H9 (cell line): ENCODE measurements at regions not wholly inside any gene's neighbourhood (a gene's known extent, or its start where the extent isn't known, plus 50 kb on each side); places are given as distances from the start of the nearest gene placed in this dataset.

Experiments
- DNase-seq: peaks from one replicate; pipeline ENCODE4 v3.0.0-alpha.2; 2017
- H2AFZ ChIP-seq: one replicate; pipeline ENCODE4 v1.6.1; 2013; ENCODE audit warnings: mild to moderate bottlenecking, low read length, control low read depth, moderate library complexity
- H2AK5ac ChIP-seq: 2 replicates; pipeline ENCODE4 v1.6.1; 2013; ENCODE audit warnings: low read length, control low read depth, mixed read lengths; ENCODE audit not compliant: insufficient read length
- H2BK120ac ChIP-seq: one replicate; pipeline ENCODE4 v1.6.1; 2013; ENCODE audit warnings: low read depth, mild to moderate bottlenecking, low read length, control low read depth, inconsistent platforms; ENCODE audit not compliant: poor library complexity, severe bottlenecking
- H2BK12ac ChIP-seq: 2 replicates; pipeline ENCODE4 v1.6.1; 2013; ENCODE audit warnings: low read length, control low read depth, mixed read lengths, low read depth; ENCODE audit not compliant: insufficient read length
- H2BK15ac ChIP-seq: 2 replicates; pipeline ENCODE4 v1.6.1; 2013; ENCODE audit warnings: low read depth, low read length, control low read depth
- H2BK20ac ChIP-seq: one replicate; pipeline ENCODE4 v1.6.1; 2013; ENCODE audit warnings: low read depth, mild to moderate bottlenecking, low read length, control low read depth, inconsistent platforms; ENCODE audit not compliant: poor library complexity, severe bottlenecking
- H2BK5ac ChIP-seq: 2 replicates; pipeline ENCODE4 v1.6.1; 2013; ENCODE audit warnings: low read length, control low read depth, mixed read lengths; ENCODE audit not compliant: insufficient read length
- H3K14ac ChIP-seq: 2 replicates; pipeline ENCODE4 v1.6.1; 2013; ENCODE audit warnings: low read length, control low read depth; ENCODE audit not compliant: insufficient read depth
- H3K18ac ChIP-seq: 2 replicates; pipeline ENCODE4 v1.6.1; 2013; ENCODE audit warnings: low read depth, mild to moderate bottlenecking, mixed read lengths, low read length, control low read depth; ENCODE audit not compliant: insufficient read length
- H3K23ac ChIP-seq: 2 replicates; pipeline ENCODE4 v1.6.1; 2013; ENCODE audit warnings: low read length, control low read depth, mixed read lengths, low read depth; ENCODE audit not compliant: insufficient read length
- H3K23me2 ChIP-seq: 2 replicates; pipeline ENCODE4 v1.6.1; 2013; ENCODE audit warnings: low read depth, mild to moderate bottlenecking, mixed read lengths, low read length, control low read depth; ENCODE audit not compliant: insufficient read length, poor library complexity, severe bottlenecking
- H3K27ac ChIP-seq: 2 replicates; pipeline ENCODE4 v1.5.1; 2013; ENCODE audit warnings: low read length, control low read depth, mixed read lengths, low read depth; ENCODE audit not compliant: insufficient read length
- H3K27me3 ChIP-seq: 2 replicates; pipeline ENCODE4 v1.6.1; 2013; ENCODE audit warnings: low read length, control low read depth, inconsistent platforms; ENCODE audit not compliant: insufficient read depth
- H3K4ac ChIP-seq: 2 replicates; pipeline ENCODE4 v1.6.1; 2013; ENCODE audit warnings: low read depth, mild to moderate bottlenecking, control low read depth, inconsistent platforms, low read length, moderate library complexity
- H3K4me1 ChIP-seq: 2 replicates; pipeline ENCODE4 v1.6.1; 2013; ENCODE audit warnings: low read length, control low read depth, inconsistent platforms; ENCODE audit not compliant: insufficient read depth
- H3K4me2 ChIP-seq: 2 replicates; pipeline ENCODE4 v1.6.1; 2013; ENCODE audit warnings: low read length, control low read depth, mixed read lengths; ENCODE audit not compliant: insufficient read length, insufficient read depth
- H3K56ac ChIP-seq: 2 replicates; pipeline ENCODE4 v1.6.1; 2013; ENCODE audit warnings: low read depth, mild to moderate bottlenecking, mixed read lengths, low read length, control low read depth; ENCODE audit not compliant: insufficient read length
- H3K79me1 ChIP-seq: 2 replicates; pipeline ENCODE4 v1.6.1; 2013; ENCODE audit warnings: low read depth, mild to moderate bottlenecking, moderate library complexity, low read length, control low read depth, inconsistent platforms; ENCODE audit not compliant: insufficient read depth, poor library complexity, severe bottlenecking
- H3K79me2 ChIP-seq: 2 replicates; pipeline ENCODE4 v1.6.1; 2013; ENCODE audit warnings: low read length, control low read depth, inconsistent platforms; ENCODE audit not compliant: insufficient read depth
- H3K9ac ChIP-seq: 2 replicates; pipeline ENCODE4 v1.6.1; 2013; ENCODE audit warnings: low read length, control low read depth, mixed read lengths; ENCODE audit not compliant: insufficient read length; ENCODE audit errors: extremely low read depth
- H3K9me3 ChIP-seq: one replicate; pipeline ENCODE4 v1.6.1; 2013; ENCODE audit warnings: low read depth, low read length, inconsistent platforms; ENCODE audit not compliant: control insufficient read depth
- H3T11ph ChIP-seq: one replicate; pipeline ENCODE4 v1.6.1; 2013; ENCODE audit warnings: mild to moderate bottlenecking, low read length, control low read depth, inconsistent platforms
- H4K20me1 ChIP-seq: one replicate; pipeline ENCODE4 v1.6.1; 2013; ENCODE audit not compliant: control insufficient read depth, insufficient read length, insufficient read depth
- H4K5ac ChIP-seq: 2 replicates; pipeline ENCODE4 v1.6.1; 2013; ENCODE audit warnings: low read depth, mild to moderate bottlenecking, mixed read lengths, low read length, control low read depth; ENCODE audit not compliant: insufficient read length
- H4K8ac ChIP-seq: replicated peaks from 2 replicates; pipeline ENCODE4 v1.6.1; 2013; ENCODE audit warnings: low read length, control low read depth, mixed read lengths, low read depth; ENCODE audit not compliant: insufficient read length
- H4K91ac ChIP-seq: 2 replicates; pipeline ENCODE4 v1.6.1; 2013; ENCODE audit warnings: low read depth, mild to moderate bottlenecking, moderate library complexity, mixed read lengths, low read length, control low read depth; ENCODE audit not compliant: insufficient read length
- H3K27ac Mint-ChIP-seq, 3 experiments: 2 replicates in 2 of 3; 3 replicates in 1 of 3; pipeline ENCODE4 v1.8.0; 2020 to 2021; ENCODE audit warnings: mixed read lengths in 3 of 3, mild to moderate bottlenecking in 1 of 3, moderate library complexity in 1 of 3
- H3K27me3 Mint-ChIP-seq: 2 replicates; pipeline ENCODE4 v1.8.0; 2021; ENCODE audit warnings: low read depth, mild to moderate bottlenecking, moderate library complexity, mixed read lengths
- H3K36me3 Mint-ChIP-seq, 3 experiments: 2 replicates in 2 of 3; 3 replicates in 1 of 3; pipeline ENCODE4 v1.8.0; 2020 to 2021; ENCODE audit warnings: low read depth in 3 of 3, mixed read lengths in 3 of 3; ENCODE audit not compliant: insufficient read depth in 1 of 3
- H3K4me1 Mint-ChIP-seq, 2 experiments: 2 replicates each; pipeline ENCODE4 v1.8.0; 2020; ENCODE audit warnings: mixed read lengths in 2 of 2
- H3K4me3 Mint-ChIP-seq, 2 experiments: 2 replicates in 1 of 2; 3 replicates in 1 of 2; pipeline ENCODE4 v1.8.0; 2020 to 2021; ENCODE audit warnings: mild to moderate bottlenecking in 2 of 2, mixed read lengths in 2 of 2, moderate library complexity in 1 of 2
- H3K9me3 Mint-ChIP-seq, 2 experiments: 2 replicates in 1 of 2; 3 replicates in 1 of 2; pipeline ENCODE4 v1.8.0; 2020; ENCODE audit warnings: mild to moderate bottlenecking in 2 of 2, mixed read lengths in 2 of 2, moderate library complexity in 1 of 2
- CTCF ChIP-seq: fragments of 200-600 bp; sonication (generic); conservative IDR thresholded peaks from 3 replicates; pipeline ENCODE4 v1.8.0; 2021; ENCODE audit warnings: antibody characterized with exemption, mild to moderate bottlenecking
- WGBS: extraction: QIAGEN DNeasy Blood & Tissue Kit; methylation state at CpG from one replicate; pipeline ENCODE4 v1.1.7; 2013; ENCODE audit warnings: missing lambda C conversion rate, low lambda C conversion rate, mixed read lengths; ENCODE audit not compliant: insufficient read length; ENCODE audit errors: extremely low coverage; 5-methylcytosine and 5-hydroxymethylcytosine counted together

GRCh38 chr17:54771409-54771915 is 129.2 kb upstream of the TOM1L1 start:
- no peak overlapping the region for H2BK5ac ChIP-seq
- H2AK5ac ChIP-seq = no peak overlapping the region
- H3K36me3 Mint-ChIP-seq = no peaks in the 10 kb centered on the region; a peak in 1 of 7 replicates

More at GRCh38 chr17:54771409-54771915, 129.2 kb upstream of the TOM1L1 start:
- Histone ChIP-seq H2AFZ (peak overlapping the region; percentile 62), H3K79me1 (no peaks in the 10 kb centered on the region), H3K79me2 (no peaks in the 10 kb centered on the region), H3K27me3 (no peaks in the 10 kb centered on the region), H3K23ac (no peak overlapping the region), H3T11ph (no peak overlapping the region), H2BK120ac (no peak overlapping the region), H3K27ac (no peak overlapping the region), H4K20me1 (no peaks in the 10 kb centered on the region), H4K8ac (no peak overlapping the region), H3K14ac (no peak overlapping the region), H4K5ac (no peak overlapping the region), H3K23me2 (no peaks in the 10 kb centered on the region), H4K91ac (no peak overlapping the region), H3K56ac (no peak overlapping the region), H3K4me2 (no peak overlapping the region), H2BK15ac (no peak overlapping the region), H3K9me3 (no peaks in the 10 kb centered on the region), H3K4me1 (no peaks in the 10 kb centered on the region), H3K9ac (no peak overlapping the region), H2BK20ac (no peak overlapping the region), H2BK12ac (no peak overlapping the region), H3K4ac (no peak overlapping the region), H3K18ac (no peak overlapping the region)
- DNase-seq = no peak
- no peak overlapping the region for H3K4me3 Mint-ChIP-seq
- no peaks in the 10 kb centered on the region for H3K27me3 Mint-ChIP-seq
- no CpG with 5 or more reads among the region's 1 CpG for WGBS
- no peak overlapping the region for H3K27ac Mint-ChIP-seq
- no peak for TF ChIP-seq CTCF
- peaks cover 0 to 7% of the 10 kb centered on the region in 2 experiments; a peak in 2 of 4 replicates for H3K4me1 Mint-ChIP-seq
- H3K9me3 Mint-ChIP-seq = no peaks in the 10 kb centered on the region
